A673 (cell line): ENCODE measurements at regions not wholly inside any gene's neighbourhood (a gene's known extent, or its start where the extent isn't known, plus 50 kb on each side); places are given as distances from the start of the nearest gene placed in this dataset.

Source experiments
- BruUV-seq: library from RNA; stranded (reverse); fragments of 400-500 nt; replicated peaks from 2 replicates; lab custom pipeline; 2021; lab: Mats Ljungman, UMichigan
- CTCF ChIA-PET: fragments of 300-600 bp; sonication (Branson Sonifier 250); formaldehyde crosslinking; loops from one replicate; lab custom pipeline; 2022; ENCODE audit warnings: antibody characterized with exemption; lab: Charles Lee
- POLR2A ChIA-PET: fragments of 300-600 bp; sonication (Branson Sonifier 250); formaldehyde crosslinking; loops from one replicate; lab custom pipeline; 2022; ENCODE audit warnings: antibody characterized with exemption; ENCODE audit not compliant: low non-redundant PET; lab: Charles Lee
- DNase-seq: peaks from one replicate; pipeline ENCODE4 v3.0.0-alpha.2; 2015; ENCODE audit warnings: low spot score
- H3K27ac ChIP-seq: fragments of 200-600 bp; sonication (generic); 2 replicates; pipeline ENCODE4 v1.5.1; 2016; ENCODE audit warnings: mixed run types, low read depth, mild to moderate bottlenecking, mixed read lengths, antibody characterized with exemption, low read length; ENCODE audit not compliant: poor library complexity, severe bottlenecking
- H3K27me3 ChIP-seq: fragments of 200-600 bp; sonication (generic); replicated peaks from 2 replicates; pipeline ENCODE4 v1.6.1; 2017; ENCODE audit warnings: mixed run types, low read depth, mild to moderate bottlenecking, mixed read lengths, antibody characterized with exemption, low read length; ENCODE audit not compliant: insufficient read depth, poor library complexity
- H3K36me3 ChIP-seq: fragments of 200-600 bp; sonication (generic); 2 replicates; pipeline ENCODE4 v1.6.1; 2016; ENCODE audit warnings: mixed run types, mild to moderate bottlenecking, mixed read lengths, antibody characterized with exemption, low read length; ENCODE audit not compliant: insufficient read depth, poor library complexity, severe bottlenecking
- H3K4me1 ChIP-seq: fragments of 200-600 bp; sonication (generic); 2 replicates; pipeline ENCODE4 v1.6.1; 2017; ENCODE audit warnings: mixed run types, mild to moderate bottlenecking, mixed read lengths, antibody characterized with exemption, low read length; ENCODE audit not compliant: insufficient read depth, poor library complexity, severe bottlenecking
- H3K4me3 ChIP-seq: fragments of 200-600 bp; sonication (generic); 2 replicates; pipeline ENCODE4 v1.5.1; 2016; ENCODE audit warnings: low read depth, mixed run types, mild to moderate bottlenecking, mixed read lengths, low read length; ENCODE audit not compliant: poor library complexity, severe bottlenecking
- H3K9me3 ChIP-seq: fragments of 200-600 bp; sonication (generic); 2 replicates; pipeline ENCODE4 v1.6.1; 2016; ENCODE audit warnings: mixed run types, low read depth, mild to moderate bottlenecking, mixed read lengths, antibody characterized with exemption, low read length; ENCODE audit not compliant: poor library complexity, severe bottlenecking
- EZH2 ChIP-seq: fragments of 200-600 bp; sonication (generic); IDR thresholded peaks from 2 replicates; pipeline ENCODE4 v1.6.1; 2017; ENCODE audit warnings: borderline replicate concordance, low read depth, mild to moderate bottlenecking, mixed read lengths, antibody characterized with exemption, low read length; ENCODE audit not compliant: poor library complexity, severe bottlenecking
- intact Hi-C: fragments of 100-400 bp; cut with micrococcal nuclease; formaldehyde crosslinking; loops from one replicate; pipeline ENCODE4 v1.10.0; 2022; ENCODE audit not compliant: unreplicated experiment
- TF ChIP-seq, protein P1 (sequence below): fragments of 300-800, 200-600 bp; sonication (generic); conservative IDR thresholded peaks from 2 replicates; pipeline ENCODE4 v1.5.1; 2017; ENCODE audit warnings: low read depth, mild to moderate bottlenecking, antibody characterized with exemption, low read length, moderate library complexity, mixed read lengths

GRCh38 chr10:42491001-42491592 lies 147.3 kb downstream of the ZNF33B start:
- intact Hi-C loops: no loop called here
- Histone ChIP-seq H3K4me1 (no peaks in the 10 kb centered on the region), H3K4me3 (no peak overlapping the region), H3K36me3 (no peaks in the 10 kb centered on the region), H3K9me3 (no peaks in the 10 kb centered on the region), H3K27ac (no peak overlapping the region), H3K27me3 (no peaks in the 10 kb centered on the region)
- TF ChIP-seq, protein P1, sequence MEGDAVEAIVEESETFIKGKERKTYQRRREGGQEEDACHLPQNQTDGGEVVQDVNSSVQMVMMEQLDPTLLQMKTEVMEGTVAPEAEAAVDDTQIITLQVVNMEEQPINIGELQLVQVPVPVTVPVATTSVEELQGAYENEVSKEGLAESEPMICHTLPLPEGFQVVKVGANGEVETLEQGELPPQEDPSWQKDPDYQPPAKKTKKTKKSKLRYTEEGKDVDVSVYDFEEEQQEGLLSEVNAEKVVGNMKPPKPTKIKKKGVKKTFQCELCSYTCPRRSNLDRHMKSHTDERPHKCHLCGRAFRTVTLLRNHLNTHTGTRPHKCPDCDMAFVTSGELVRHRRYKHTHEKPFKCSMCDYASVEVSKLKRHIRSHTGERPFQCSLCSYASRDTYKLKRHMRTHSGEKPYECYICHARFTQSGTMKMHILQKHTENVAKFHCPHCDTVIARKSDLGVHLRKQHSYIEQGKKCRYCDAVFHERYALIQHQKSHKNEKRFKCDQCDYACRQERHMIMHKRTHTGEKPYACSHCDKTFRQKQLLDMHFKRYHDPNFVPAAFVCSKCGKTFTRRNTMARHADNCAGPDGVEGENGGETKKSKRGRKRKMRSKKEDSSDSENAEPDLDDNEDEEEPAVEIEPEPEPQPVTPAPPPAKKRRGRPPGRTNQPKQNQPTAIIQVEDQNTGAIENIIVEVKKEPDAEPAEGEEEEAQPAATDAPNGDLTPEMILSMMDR: no peak
- TF ChIP-seq EZH2: no peak
- ChIA-PET POLR2A (no interaction called here), CTCF (no interaction called here)
- no TSS peak for BruUV-seq
- no peak for DNase-seq

GRCh38 chr10:42490368-42490767 lies 148.0 kb downstream of the ZNF33B start:
- no TSS peak for BruUV-seq
- TF ChIP-seq, protein P1: no peak
- no peak for TF ChIP-seq EZH2
- no peaks in the 10 kb centered on the region for H3K27me3 ChIP-seq
- no peaks in the 10 kb centered on the region for H3K36me3 ChIP-seq
- POLR2A ChIA-PET: no interaction called here
- DNase-seq: no peak
- intact Hi-C loops: no loop called here
- no peaks in the 10 kb centered on the region for H3K9me3 ChIP-seq
- no peaks in the 10 kb centered on the region for H3K4me1 ChIP-seq
- no peak overlapping the region for H3K4me3 ChIP-seq
- no peak overlapping the region for H3K27ac ChIP-seq
- CTCF ChIA-PET: no interaction called here

GRCh38 chr10:42488416-42488815 lies 150.0 kb downstream of the ZNF33B start:
- POLR2A ChIA-PET: interaction anchor here (0.8 kb wide), 1 partner anchor 385 kb away, joined by 4 read pairs; no protein-coding TSS in a partner anchor
- H3K4me1 ChIP-seq: no peaks in the 10 kb centered on the region
- TF ChIP-seq, protein P1: no peak
- no peak for TF ChIP-seq EZH2
- DNase-seq: peak; percentile 41
- BruUV-seq: no TSS peak
- H3K36me3 ChIP-seq: no peaks in the 10 kb centered on the region
- no peak overlapping the region for H3K4me3 ChIP-seq
- intact Hi-C loops: no loop called here
- CTCF ChIA-PET: no interaction called here
- H3K27ac ChIP-seq: peak overlapping the region; percentile 37
- H3K27me3 ChIP-seq: no peaks in the 10 kb centered on the region
- H3K9me3 ChIP-seq: no peaks in the 10 kb centered on the region
